ENCODE measurements at regions not wholly inside any gene's neighbourhood (a gene's known extent, or its start where the extent isn't known, plus 50 kb on each side); places are given as distances from the start of the nearest gene placed in this dataset.

- no peak for TF ChIP-seq POLR2AphosphoS5 (IDR thresholded peaks at IDR 0.05; ENCODE audit: low read depth, low read length)
- no peak for TF ChIP-seq REST (IDR thresholded peaks at IDR 0.05; ENCODE audit: insufficient read depth in 1 of 2, low read depth in 2 of 2, low read length in 2 of 2)
- TF ChIP-seq TAF1 (IDR thresholded peaks at IDR 0.05; ENCODE audit: borderline replicate concordance, insufficient read depth, low read length) = no peak
These were observed 929.0 kb upstream of the FAT3 start for GRCh38 chr11:91295591-91295990.
